DMS 273 treated with DMSO at 0.1 percent for 48 hours (cell line): ENCODE measurements at regions not wholly inside any gene's neighbourhood (a gene's known extent, or its start where the extent isn't known, plus 50 kb on each side); places are given as distances from the start of the nearest gene placed in this dataset.

Experiments used
- DNase-seq: peaks from one replicate; lab custom pipeline; 2025; lab: John Stamatoyannopoulos, UW

DNA sequence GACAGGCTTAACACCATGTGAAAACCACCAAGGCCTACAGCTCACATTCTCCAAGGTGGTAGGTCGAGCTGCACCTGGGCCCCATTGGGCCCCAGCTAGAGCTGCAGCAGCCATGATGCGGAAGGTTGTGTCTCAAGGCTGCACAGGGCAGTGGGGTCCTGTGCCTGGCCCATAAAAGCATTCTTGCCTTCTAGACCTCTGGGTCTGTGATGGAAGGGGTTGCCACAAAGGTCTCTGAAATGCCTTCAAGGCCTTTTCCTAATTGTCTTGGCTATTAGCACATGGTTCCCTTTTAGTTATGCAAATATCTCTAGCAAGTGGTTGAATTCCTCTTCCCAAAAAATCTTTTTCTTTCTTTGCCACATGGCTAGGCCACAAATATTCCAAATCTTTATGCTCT, 52.5 kb upstream of the C11orf58 start:
- DNase-seq = no peak

GRCh38 chr11:16678466-16679116, 59.9 kb upstream of the C11orf58 start:
- DNase-seq = no peak

DNA sequence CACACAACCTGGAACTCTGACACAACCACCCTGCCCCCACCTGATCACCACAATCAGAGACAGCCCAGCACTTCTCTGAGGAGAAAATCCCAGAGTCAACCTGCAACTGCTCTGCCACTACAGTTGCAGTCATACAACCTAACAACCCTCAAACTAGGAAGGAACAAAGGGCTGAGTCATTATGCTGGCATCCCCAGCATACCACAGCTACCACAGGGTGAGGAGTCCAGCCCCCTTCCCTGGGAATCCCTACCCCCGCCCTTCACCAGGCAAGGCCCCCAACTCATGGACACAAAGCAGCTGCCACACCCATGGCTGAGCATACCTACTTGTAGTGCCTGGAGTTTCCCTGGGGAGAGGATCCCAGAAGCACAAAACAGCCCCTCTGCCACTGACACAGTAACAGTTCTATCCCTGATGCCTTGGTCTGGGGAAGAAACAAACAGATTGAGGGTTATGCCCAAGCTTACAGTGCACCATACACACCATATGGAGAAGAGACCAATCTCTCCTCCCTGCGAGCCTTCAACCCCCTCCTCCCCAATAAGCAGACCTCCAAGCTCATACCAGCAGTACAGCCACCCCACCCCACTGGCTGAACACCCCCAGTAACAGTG, 68.5 kb upstream of the C11orf58 start:
- no peak for DNase-seq

DNA sequence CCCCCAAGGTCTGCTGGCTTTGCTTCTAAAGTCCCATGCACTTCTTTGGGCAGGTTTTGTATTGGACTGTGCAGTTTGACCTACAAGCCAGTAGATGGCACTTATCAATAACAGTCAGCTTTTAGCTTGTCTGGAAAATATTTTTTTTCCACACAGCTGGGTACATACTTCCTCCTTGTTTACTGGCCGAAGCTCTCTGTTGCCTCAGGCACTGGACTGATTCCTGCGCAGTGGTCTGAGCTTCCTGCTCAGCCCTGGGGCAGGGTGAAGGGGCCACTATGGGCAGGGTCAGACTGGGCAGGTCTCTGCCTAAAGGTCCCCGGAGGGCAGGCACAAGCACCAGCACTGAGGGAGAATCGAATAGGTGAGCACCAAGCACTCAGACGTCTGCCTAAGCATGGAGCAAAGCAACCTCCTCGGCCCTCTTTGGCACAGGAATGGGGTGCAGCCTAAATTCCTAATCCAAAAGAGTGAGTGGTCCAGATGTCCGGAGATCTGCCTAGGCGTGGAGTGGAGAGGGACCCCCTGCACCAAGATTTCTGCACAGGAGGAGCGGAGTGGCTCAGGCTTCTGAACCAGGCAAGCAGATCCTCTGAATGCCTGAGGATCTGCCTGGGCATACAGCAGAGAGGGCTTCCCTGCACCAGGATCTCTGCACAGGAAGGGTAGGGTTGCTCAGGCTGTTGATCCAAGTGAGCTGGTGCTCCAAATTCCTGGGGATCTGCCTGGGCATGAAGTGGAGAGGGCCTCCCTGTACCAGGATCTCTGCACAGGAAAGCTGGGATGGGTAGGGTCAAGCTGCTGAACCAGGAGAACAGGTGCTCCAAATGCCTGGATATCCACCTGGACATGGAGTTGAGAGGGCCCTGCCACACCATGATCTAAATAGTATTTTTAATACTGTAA, 105.9 kb upstream of the C11orf58 start:
- no peak for DNase-seq

GRCh38 chr11:16630651-16631050, 107.8 kb upstream of the C11orf58 start:
- no peak for DNase-seq

DNA sequence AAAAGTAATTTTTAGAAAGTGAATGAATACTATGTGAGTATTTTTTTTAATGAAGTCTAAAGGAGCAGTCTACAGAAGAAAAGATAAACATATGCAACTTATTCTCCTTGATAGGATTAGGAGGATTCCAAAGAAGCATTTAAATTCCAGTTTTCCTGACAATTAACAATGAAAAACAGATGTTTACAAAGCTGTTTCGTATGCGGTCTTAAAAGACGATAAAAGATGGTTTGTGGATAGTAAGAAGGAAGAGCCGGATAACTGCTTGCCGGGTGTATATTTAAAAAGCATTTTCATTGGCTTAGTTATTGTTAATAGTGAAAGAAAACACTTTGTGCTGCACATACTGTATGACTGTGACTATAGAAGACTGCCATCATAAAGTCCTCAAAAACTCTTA, 120.0 kb upstream of the C11orf58 start:
- no peak for DNase-seq

DNA sequence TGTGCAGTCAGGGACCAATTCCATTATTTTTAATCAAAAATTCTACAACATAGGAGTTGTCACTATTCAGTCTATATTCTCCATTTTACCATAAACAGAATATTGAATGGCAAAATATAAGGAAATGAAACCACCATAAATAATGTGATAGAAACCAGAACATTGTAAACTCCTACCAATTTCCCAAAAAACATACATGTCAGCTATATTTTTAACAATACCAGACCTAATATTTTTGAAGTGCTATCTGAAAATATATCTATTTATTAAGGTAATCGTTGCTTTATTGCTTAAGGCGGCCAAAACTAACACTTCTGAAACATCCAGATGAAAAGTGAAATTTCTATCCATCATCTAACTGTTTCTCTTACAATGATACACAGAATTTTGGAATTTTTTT, 123.0 kb upstream of the C11orf58 start:
- DNase-seq = no peak

DNA sequence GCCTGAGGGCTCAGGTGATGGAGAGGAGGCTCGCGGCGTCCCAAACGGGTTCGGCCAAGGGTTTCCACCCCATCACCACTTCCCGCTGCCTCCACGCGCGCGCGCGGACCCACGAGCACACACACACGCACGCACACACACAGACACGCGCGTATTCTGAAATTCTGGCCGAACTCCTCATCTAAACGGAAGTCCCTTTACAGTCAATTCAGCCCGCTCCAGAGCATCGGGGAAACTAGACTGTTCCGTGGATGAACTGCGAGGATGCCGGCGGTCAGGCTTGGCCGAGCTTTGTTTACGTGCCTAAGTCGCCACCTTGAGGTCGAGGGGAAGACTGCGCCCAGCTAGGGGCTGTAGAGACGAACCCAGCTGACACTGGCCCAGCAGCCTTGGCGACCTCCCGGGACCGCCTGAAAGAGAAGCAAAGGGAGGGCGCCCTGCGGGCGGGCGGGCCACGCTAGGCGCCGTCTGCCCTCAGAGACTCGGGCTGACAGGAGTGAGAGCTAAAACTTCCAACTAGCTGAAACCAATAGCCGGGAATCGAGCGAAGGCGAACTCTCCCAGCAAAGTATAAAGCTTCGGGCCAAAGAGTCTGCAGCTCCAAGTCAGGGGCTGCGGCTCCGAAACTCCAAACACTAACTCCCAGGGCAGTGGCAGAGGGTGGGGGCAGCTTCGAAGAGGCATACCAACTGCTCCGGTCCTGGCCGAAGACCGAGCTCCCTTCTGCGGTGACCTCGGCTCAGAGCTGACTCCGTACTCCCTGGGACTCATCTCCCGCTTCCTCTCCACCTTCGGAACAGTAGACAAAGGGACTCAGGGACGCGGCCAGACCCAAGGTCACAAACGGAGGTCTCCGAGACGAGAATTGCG, 124.7 kb upstream of the C11orf58 start:
- DNase-seq = peak; percentile 37

DNA sequence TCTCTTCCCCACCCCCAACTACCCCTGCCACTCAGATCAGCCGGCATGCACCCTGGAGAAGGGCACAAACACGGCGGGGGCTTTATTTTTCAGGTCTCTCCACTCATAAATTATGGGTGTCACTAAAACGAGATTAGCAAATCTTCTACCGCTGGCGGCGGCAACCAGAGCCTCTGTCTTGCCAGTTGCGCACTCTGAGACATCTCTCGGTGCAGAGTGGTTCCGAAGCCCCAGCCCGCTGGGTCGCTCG, 125.3 kb upstream of the C11orf58 start:
- DNase-seq = no peak

DNA sequence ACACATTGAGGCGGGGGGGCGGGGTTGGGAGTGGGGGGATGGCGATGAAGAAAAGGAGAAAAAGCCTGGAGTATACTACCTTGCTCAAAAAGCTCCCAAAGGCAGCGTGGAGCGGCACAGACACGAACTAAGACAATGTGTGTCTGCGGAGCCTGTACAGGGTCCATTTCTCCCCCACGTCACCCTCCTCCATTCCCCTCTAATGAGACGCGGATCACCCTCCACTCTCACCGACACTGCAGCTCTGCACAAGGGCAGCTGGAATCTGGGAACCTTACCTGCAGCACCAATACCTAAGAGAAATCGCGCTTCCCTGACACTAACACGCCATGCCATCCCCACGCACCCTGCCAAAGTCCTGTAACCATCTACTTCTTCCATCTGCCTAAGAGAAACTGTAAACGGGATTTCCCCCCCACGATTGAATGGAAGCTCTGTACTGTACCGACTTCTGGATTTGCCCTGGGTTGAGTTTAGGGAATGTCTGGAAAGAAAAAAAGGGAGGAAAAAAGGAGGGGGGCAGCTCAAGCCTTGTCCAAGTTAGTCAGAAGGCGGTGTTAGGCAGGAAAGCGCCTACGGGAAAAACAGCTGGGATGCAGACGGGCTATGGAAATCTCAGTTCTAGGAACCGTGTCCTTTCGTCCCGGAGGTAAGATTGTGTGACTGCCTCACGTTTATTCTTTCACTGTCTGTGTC, 125.7 kb upstream of the C11orf58 start:
- DNase-seq = no peak

- DNase-seq = no peak
Measured at GRCh38 chr11:16611926-16612565, 126.4 kb upstream of the C11orf58 start.

- no peak for DNase-seq
Measured at GRCh38 chr11:16611401-16611921, 127.0 kb upstream of the C11orf58 start.

DNA sequence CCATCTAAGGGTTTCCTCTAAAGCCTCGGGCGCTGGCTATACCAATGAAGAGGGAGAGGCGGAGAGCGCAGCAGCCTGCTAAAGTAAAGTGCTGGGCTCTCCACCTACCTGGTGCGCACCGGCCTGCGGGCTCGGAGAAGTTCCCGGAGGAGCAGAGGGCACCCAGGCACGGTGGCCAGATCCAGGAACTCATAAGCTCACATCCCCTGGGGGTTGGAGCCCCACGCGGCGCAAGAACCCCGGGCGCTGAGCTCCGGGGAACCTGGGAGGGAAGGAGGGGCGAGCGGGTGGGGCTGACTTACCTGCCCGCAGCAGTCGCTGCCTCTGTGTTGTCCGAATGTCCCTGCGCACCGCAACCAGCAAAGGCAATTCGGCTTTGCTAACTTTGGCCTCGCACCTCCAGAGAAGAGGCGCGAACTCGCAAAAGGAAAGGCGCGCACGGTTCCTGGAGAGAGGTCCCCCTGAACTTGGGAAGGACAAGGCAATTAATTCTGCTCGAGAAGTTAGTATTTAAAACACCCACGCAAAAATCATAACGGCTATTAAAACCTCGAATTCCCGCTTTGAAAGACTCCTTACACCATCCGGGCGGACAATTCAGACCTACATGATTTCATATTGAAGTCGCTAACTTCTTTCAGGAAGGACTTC, 127.6 kb upstream of the C11orf58 start:
- no peak for DNase-seq

- no peak for DNase-seq
Measured at GRCh38 chr11:16610213-16610737, 128.2 kb upstream of the C11orf58 start.

DNA sequence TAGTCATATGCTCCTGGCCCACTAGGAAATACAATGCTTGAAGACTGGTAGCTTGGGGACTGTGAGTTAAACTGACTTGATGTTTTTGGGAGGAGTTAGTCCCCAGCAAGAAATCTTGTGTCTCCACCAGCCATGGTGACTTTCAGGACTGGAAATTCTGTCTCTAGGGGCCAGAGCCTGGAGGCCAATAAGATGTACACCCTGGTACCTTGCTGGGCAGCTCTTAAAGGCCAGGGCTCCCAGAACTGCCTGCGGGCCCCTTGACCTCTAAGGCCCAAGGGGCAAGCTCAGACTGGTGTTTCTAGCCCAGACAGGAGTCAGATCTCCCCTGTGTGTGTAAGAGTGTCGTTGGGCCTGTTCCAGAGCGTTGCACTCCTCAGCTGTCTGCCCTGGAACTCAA, 128.7 kb upstream of the C11orf58 start:
- DNase-seq = no peak

- no peak for DNase-seq
Measured at GRCh38 chr11:16607675-16608644, 130.5 kb upstream of the C11orf58 start.

GRCh38 chr11:16606784-16607674, 131.4 kb upstream of the C11orf58 start:
- no peak for DNase-seq
